Suprapubic skin (tissue), 4 donors: ENCODE measurements at regions not wholly inside any gene's neighbourhood (a gene's known extent, or its start where the extent isn't known, plus 50 kb on each side); places are given as distances from the start of the nearest gene placed in this dataset.

Experiments used
- DNase-seq, 2 donors: peaks; one replicate each; pipeline ENCODE4 v3.0.0-alpha.2; 2019; ENCODE audit warnings: low spot score in 2 of 2
- H3K27ac ChIP-seq: fragments of 200-600 bp; sonication (generic); one replicate; pipeline ENCODE4 v1.5.1; 2019
- H3K27me3 ChIP-seq: fragments of 200-600 bp; sonication (generic); one replicate; pipeline ENCODE4 v1.5.1; 2019
- H3K36me3 ChIP-seq: fragments of 200-600 bp; sonication (generic); one replicate; pipeline ENCODE4 v1.5.1; 2019
- H3K4me1 ChIP-seq: fragments of 200-600 bp; sonication (generic); one replicate; pipeline ENCODE4 v1.5.1; 2019
- H3K4me3 ChIP-seq: fragments of 200-600 bp; sonication (generic); one replicate; pipeline ENCODE4 v1.5.1; 2019; ENCODE audit warnings: mild to moderate bottlenecking
- H3K9me3 ChIP-seq: fragments of 200-600 bp; sonication (generic); one replicate; pipeline ENCODE4 v1.5.1; 2019
- CTCF ChIP-seq, 2 donors: fragments of 200-600 bp in 1 of 2; fragments of 450-650 bp in 1 of 2; sonication (generic) in 1 of 2; IDR thresholded peaks; one replicate each; pipeline ENCODE4 v1.5.1; 2016 to 2019; ENCODE audit warnings: antibody characterized with exemption in 2 of 2, mild to moderate bottlenecking in 1 of 2, moderate library complexity in 1 of 2
- EP300 ChIP-seq: sonication (generic); formaldehyde crosslinking; IDR thresholded peaks from one replicate; pipeline ENCODE4 v1.6.1; 2017; ENCODE audit warnings: antibody characterized with exemption
- POLR2A ChIP-seq, 2 donors: fragments of 450-650 bp; IDR thresholded peaks; one replicate each; pipeline ENCODE4 v1.6.1; 2017; ENCODE audit warnings: antibody characterized with exemption in 2 of 2, mild to moderate bottlenecking in 2 of 2, moderate library complexity in 2 of 2
- POLR2AphosphoS5 ChIP-seq, 3 donors: sonication (generic); formaldehyde crosslinking; IDR thresholded peaks; one replicate each; pipeline ENCODE4 v1.6.1; 2017; ENCODE audit warnings: antibody characterized with exemption in 3 of 3
- WGBS: methylation state at CpG from one replicate; pipeline ENCODE4 v1.1.5; 2018; 5-methylcytosine and 5-hydroxymethylcytosine counted together

GRCh38 chr4:81625422-81626417, 154.0 kb upstream of the RASGEF1B start:
- Histone ChIP-seq H3K36me3 (no peaks in the 10 kb centered on the region), H3K27ac (no peak overlapping the region), H3K4me3 (no peak overlapping the region), H3K27me3 (no peaks in the 10 kb centered on the region), H3K4me1 (no peaks in the 10 kb centered on the region), H3K9me3 (no peaks in the 10 kb centered on the region)
- TF ChIP-seq CTCF (IDR thresholded peaks at IDR 0.05): no peak
- TF ChIP-seq EP300: no peak
- no peak for TF ChIP-seq POLR2A (IDR thresholded peaks at IDR 0.05)
- no peak for TF ChIP-seq POLR2AphosphoS5 (IDR thresholded peaks at IDR 0.05)
- WGBS: 82% methylated on average over 4 of the region's 4 CpGs
- no peak for DNase-seq

GRCh38 chr4:81623434-81623833, 151.7 kb upstream of the RASGEF1B start:
- Histone ChIP-seq H3K4me3 (no peak overlapping the region), H3K9me3 (no peaks in the 10 kb centered on the region), H3K36me3 (no peaks in the 10 kb centered on the region), H3K27ac (no peak overlapping the region), H3K4me1 (no peaks in the 10 kb centered on the region), H3K27me3 (no peaks in the 10 kb centered on the region)
- WGBS: 39% methylated on average over 2 of the region's 2 CpGs
- TF ChIP-seq POLR2AphosphoS5 (IDR thresholded peaks at IDR 0.05) (no peak), CTCF (IDR thresholded peaks at IDR 0.05) (no peak), POLR2A (IDR thresholded peaks at IDR 0.05) (no peak), EP300 (no peak)
- DNase-seq: no peak

- Histone ChIP-seq H3K36me3 (no peaks in the 10 kb centered on the region), H3K9me3 (no peaks in the 10 kb centered on the region), H3K4me1 (no peaks in the 10 kb centered on the region), H3K4me3 (no peak overlapping the region), H3K27me3 (no peaks in the 10 kb centered on the region), H3K27ac (no peak overlapping the region)
- TF ChIP-seq POLR2A (IDR thresholded peaks at IDR 0.05): no peak
- TF ChIP-seq POLR2AphosphoS5 (IDR thresholded peaks at IDR 0.05): no peak
- TF ChIP-seq EP300: no peak
- TF ChIP-seq CTCF (IDR thresholded peaks at IDR 0.05): no peak
- DNase-seq: no peak
Measured at GRCh38 chr4:81622474-81623184, 150.9 kb upstream of the RASGEF1B start.

- DNase-seq: no peak
- no peak overlapping the region for H3K27ac ChIP-seq
- WGBS: 59% methylated on average over 3 of the region's 3 CpGs
- H3K36me3 ChIP-seq: no peaks in the 10 kb centered on the region
- H3K27me3 ChIP-seq: no peaks in the 10 kb centered on the region
- H3K4me3 ChIP-seq: no peak overlapping the region
- no peaks in the 10 kb centered on the region for H3K9me3 ChIP-seq
- TF ChIP-seq EP300: no peak
- TF ChIP-seq POLR2A (IDR thresholded peaks at IDR 0.05): no peak
- TF ChIP-seq CTCF (IDR thresholded peaks at IDR 0.05): no peak
- TF ChIP-seq POLR2AphosphoS5 (IDR thresholded peaks at IDR 0.05): no peak
- no peaks in the 10 kb centered on the region for H3K4me1 ChIP-seq
Measured at GRCh38 chr4:81622028-81622427, 150.3 kb upstream of the RASGEF1B start.

- 48% methylated on average over 2 of the region's 2 CpGs for WGBS
- TF ChIP-seq POLR2A (IDR thresholded peaks at IDR 0.05): no peak
- TF ChIP-seq CTCF (IDR thresholded peaks at IDR 0.05): no peak
- no peak for TF ChIP-seq POLR2AphosphoS5 (IDR thresholded peaks at IDR 0.05)
- no peak for TF ChIP-seq EP300
- H3K9me3 ChIP-seq: no peaks in the 10 kb centered on the region
Measured at GRCh38 chr4:81621490-81621889, 149.8 kb upstream of the RASGEF1B start.

More at GRCh38 chr4:81621490-81621889, 149.8 kb upstream of the RASGEF1B start:
- H3K36me3 ChIP-seq: no peaks in the 10 kb centered on the region
- H3K27ac ChIP-seq: no peak overlapping the region
- DNase-seq: no peak
- H3K4me3 ChIP-seq: no peak overlapping the region
- no peaks in the 10 kb centered on the region for H3K27me3 ChIP-seq
- no peaks in the 10 kb centered on the region for H3K4me1 ChIP-seq
